Astrocyte of the spinal cord (primary cell): ENCODE measurements at regions not wholly inside any gene's neighbourhood (a gene's known extent, or its start where the extent isn't known, plus 50 kb on each side); places are given as distances from the start of the nearest gene placed in this dataset.

Experiments used
- DNase-seq: peaks from one replicate; pipeline ENCODE4 v3.0.0; 2011; ENCODE audit warnings: low read depth, low spot score
- H3K4me3 ChIP-seq: 2 replicates; pipeline ENCODE4 v1.5.1; 2011; ENCODE audit warnings: low read depth, mild to moderate bottlenecking, low read length, moderate library complexity
- in situ Hi-C: cut with HindIII; loops from 2 replicates; pipeline ENCODE4 v1.10.0; 2017; ENCODE audit warnings: low sequenced_read_pairs
- TF ChIP-seq, protein P1 (sequence below): IDR thresholded peaks from 2 replicates; pipeline ENCODE4 v1.5.1; 2012; ENCODE audit warnings: low read depth, mild to moderate bottlenecking, low read length, inconsistent platforms

DNA sequence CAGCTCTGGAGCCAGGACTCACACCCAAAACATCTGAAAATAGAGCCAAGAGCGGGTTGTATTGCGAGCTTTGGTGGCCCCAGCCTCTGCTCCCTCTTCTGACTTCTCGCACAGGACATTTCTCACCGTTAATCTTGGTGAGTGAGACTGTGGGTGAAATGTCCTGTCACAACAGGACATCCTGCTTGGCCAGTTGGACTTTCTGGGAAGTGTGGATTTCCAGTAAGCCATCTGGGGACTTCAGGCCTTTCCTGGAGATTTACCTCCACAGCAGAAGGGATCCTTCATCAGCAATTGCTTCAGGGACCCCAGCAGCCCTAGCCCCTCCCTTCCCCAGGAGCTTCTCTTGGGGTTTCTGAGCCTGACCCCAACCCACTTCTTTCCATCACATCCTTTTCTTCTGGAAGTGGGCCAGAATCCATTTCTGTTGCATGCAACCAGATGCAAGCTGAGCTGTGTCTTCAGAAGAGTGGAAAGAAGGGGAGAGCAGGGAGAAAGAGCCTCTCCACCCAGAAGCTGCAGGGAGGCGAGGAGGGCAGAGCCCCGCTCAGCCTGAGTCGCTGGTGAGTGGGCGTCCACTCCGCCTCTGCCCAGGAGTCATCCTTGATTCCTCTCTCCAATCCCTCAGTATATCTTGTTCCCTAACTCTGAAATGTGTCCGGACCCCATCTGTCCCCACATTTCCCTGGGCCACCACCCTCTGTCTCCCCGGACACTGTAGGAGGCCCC, 50.3 kb upstream of the GADD45G start:
- no peak overlapping the region for H3K4me3 ChIP-seq
- no peak for DNase-seq
- in situ Hi-C loops, result no loop called here
- TF ChIP-seq, protein P1, sequence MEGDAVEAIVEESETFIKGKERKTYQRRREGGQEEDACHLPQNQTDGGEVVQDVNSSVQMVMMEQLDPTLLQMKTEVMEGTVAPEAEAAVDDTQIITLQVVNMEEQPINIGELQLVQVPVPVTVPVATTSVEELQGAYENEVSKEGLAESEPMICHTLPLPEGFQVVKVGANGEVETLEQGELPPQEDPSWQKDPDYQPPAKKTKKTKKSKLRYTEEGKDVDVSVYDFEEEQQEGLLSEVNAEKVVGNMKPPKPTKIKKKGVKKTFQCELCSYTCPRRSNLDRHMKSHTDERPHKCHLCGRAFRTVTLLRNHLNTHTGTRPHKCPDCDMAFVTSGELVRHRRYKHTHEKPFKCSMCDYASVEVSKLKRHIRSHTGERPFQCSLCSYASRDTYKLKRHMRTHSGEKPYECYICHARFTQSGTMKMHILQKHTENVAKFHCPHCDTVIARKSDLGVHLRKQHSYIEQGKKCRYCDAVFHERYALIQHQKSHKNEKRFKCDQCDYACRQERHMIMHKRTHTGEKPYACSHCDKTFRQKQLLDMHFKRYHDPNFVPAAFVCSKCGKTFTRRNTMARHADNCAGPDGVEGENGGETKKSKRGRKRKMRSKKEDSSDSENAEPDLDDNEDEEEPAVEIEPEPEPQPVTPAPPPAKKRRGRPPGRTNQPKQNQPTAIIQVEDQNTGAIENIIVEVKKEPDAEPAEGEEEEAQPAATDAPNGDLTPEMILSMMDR, result no peak

DNA sequence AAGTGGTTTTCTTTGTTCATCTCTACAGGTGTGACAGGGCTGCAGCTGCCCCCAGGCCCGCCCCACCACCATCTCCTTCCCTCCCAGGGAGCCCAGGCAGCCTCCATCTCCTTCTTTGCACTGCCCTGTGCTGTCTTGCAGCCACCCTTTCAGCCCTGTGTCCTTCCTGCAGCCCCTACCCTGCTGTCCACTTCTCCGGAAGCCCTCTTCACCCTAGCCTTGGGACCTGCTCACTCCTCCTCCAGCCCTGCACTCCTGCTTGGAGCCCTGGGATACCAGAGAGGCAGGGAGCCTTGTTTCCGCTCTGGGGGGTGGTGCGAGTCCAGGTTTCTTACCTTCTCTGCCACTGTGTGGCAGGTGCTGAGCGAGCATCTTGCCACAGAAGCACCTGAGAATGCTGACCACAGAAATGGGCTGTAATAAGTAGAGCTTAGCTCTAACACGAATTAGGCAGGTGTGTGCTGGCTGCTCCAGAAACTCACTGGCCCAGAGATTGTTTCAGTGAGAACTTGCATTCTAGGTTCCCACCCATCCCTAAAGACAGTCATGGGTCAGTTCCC, 51.3 kb upstream of the GADD45G start:
- no peak for DNase-seq
- H3K4me3 ChIP-seq, result no peak overlapping the region
- in situ Hi-C loops, result no loop called here
- TF ChIP-seq, protein P1, result no peak

DNA sequence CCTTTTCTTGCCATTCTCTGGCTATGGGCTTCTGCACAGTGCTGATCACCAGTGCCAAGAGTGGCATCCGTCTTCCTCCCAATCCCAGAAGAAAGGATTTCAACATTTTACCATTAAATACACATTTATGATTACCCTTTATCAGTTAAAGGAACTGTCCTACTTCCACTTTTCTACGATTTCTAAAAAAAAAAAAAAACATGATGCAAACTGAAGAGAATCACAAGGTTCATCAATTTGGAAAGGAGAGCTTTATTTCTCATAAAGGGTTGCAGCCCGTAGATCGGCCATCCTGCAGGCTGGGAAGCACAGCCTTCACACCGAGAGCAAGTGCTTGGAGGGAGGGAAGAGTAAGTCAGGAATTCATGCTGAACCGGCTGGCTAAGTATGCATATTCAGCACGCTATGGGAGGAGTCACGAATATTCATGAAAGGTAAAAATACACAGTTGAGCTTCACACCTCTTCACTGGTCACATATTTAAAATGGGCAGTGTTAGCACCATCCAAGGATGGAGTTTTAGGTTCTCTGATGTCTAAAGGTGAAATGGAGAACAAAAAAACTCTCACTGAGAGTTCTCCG, 52.5 kb upstream of the SEMA4D start:
- TF ChIP-seq, protein P1, result no peak
- no peak overlapping the region for H3K4me3 ChIP-seq
- no peak for DNase-seq
- in situ Hi-C loops, result no loop called here

DNA sequence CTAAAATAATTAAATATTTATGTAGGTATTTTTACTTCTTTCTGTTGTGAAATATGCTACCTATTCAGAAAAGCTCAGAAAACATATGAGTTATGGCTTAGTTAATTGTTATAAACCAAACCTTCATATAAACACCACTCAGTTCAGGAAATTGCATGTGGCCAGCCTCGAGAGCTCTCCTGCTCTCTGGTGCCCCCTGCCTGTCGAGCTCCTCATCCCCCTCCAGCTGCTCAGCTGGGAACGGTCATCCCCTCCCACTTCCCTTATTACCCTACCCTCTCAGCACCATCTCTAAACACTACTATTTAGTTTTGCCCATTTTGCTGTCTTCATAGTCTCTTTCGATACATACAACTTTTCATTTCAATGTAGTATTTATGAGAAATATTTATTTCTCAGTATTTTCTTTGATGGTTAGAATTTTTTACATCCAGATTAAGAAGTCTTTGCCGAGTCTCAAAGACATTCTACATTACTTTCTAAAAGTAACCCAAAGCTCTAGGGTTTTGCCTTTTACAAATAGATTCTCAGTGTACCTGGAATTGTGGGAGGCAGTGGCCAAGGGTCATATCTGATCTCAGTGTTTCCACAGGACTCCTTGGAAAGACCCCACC, 51.2 kb upstream of the SEMA4D start:
- DNase-seq, result peak; percentile 56
- TF ChIP-seq, protein P1, result peak; percentile 93
- in situ Hi-C loops, result no loop called here
- H3K4me3 ChIP-seq, result no peak overlapping the region

DNA sequence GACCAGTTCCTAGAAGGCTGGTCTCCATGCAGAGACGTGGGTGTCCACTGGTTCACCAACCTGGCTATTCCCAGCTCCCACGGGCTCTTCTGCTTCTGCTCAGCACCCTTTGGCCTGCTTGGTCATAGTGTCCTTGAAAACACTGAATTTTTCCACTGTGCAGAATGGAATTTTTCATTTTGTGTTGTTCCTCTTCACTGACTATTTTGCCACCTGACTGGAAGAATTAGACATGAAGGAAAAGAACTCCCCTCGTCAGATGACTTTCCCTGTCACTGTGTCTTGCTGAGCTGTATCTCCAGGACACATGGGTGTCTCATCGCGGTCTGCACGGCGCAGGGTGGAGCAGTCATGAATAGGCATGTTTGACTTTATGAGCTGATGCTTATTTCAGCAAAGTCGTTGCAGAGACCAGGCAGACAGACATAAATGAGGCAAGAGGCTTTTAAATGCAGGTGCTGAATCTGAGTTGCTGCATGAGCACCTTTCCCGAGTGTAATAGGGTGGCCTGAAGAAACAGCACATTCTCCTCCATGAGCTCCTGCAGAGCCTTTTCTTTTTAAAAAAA, 50.2 kb upstream of the SEMA4D start:
- TF ChIP-seq, protein P1, result no peak
- in situ Hi-C loops, result no loop called here
- no peak overlapping the region for H3K4me3 ChIP-seq
- no peak for DNase-seq
